GM21737 (cell line): ENCODE measurements at regions not wholly inside any gene's neighbourhood (a gene's known extent, or its start where the extent isn't known, plus 50 kb on each side); places are given as distances from the start of the nearest gene placed in this dataset.

ENCODE experiments used
- ATAC-seq: cut with Tn5 transposase; IDR thresholded peaks from one replicate; pipeline ENCODE4 v1.9.1; 2021; ENCODE audit warnings: mild to moderate bottlenecking, moderate library complexity; ENCODE audit not compliant: unreplicated experiment

GRCh38 chr20:50272724-50273446, 82.3 kb downstream of the CEBPB start:
- ATAC-seq: no peak

GRCh38 chr20:50273601-50274491, 83.2 kb downstream of the CEBPB start:
- ATAC-seq: no peak

DNA sequence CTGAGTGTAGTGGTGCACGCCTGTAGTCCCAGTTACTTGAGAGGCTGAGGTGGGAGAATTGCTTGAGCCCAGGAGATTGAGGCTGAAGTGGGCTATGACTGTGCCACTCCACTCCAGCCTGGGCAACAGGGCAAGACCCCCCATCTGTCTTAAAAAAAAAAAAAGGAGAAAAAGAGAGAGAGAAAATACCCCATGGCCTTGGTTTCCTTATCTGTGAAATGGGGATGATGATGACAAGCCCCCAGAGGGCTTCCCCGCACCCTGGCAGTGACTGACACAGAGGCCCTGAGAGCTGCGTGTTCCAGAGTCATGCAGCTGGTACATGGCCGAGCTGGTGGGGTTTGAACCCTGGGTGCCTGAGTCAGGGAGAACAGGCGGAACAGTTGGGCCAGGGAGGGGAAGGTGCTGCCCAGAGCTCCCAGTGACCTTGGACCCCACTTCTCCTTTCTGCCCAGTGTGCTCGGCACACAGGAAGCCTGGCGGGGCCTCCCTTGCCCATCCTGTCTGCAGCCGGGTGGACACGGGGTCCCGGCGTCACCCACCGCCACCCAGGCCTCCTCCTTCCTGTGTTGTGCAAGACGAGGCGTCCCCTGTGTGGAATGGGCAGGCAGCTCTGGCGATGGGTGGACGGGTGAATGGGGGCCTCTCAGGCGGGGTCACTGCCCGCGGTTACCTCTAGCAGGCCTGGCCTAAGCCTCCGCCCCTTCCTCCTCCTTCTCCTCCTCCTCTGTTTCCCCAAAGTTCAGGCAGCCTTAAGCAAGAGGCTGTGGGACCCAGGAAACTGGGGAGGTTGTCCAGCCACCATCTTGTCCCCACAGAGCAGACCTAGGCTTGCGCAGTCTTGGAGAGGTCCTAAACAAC, 84.2 kb downstream of the CEBPB start:
- no peak for ATAC-seq

GRCh38 chr20:50276119-50277063, 85.8 kb downstream of the CEBPB start:
- ATAC-seq: no peak

DNA sequence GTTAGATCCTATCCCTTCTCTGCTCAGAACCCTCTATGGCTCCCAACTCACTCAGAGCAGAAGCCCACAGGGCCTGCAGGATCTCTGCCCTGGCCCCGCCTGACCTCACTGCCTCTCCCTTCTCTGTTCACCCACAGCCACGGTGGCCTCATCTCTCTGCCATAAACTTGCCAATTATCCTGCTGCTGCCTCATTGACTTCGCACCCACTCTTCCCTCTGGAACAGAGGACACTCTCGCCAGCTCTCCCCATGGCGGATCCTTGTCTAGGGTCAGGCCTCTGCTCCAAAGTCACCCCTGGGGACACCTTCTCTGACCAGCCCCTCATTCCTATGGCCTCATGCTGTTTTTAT, 86.4 kb downstream of the CEBPB start:
- ATAC-seq: no peak

DNA sequence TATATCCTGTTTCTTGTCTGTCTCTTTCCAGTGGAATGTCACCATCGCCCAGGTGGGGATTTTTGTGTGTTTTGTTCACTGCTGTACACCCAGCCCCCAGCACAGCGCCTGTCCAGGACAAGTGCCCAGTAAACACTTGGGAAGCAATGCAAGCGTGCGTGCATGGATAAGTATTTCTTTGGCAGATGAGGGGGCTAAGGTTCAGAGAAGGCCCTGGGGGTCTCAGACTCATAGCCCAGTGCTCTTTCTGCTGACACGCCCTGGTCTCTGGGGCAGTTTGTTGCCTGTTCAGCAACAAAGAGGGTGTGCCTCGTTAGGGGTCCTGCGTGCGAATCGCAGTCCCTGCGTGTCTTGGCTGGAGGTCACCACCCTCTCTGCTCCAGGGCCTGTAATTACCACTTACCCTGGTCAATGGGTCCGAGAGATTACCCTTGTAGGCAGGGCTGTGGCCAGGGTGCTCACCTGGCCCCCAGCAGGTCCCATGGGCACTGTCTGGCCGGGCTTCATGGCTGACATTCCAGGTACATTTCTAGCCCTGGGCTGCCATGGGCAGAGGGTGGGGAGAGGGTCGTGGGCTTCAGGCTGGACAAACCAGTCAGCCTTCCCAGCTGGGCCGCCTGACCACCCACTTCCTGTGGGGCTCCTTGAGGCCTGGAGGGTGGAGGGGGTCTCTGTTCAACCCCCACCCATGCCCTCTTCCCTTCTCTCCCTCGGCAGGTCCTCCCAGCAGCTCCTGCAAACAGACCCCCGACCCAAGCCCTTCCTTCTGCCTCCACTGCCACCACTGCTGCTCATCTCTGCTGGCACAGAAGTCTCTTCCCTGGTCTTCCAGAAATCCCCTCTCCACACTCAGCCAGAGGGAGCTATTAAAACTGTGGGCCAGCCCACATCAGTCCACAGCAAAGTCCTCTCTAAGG, 87.1 kb downstream of the CEBPB start:
- no peak for ATAC-seq

- no peak for ATAC-seq
These were observed 87.7 kb downstream of the CEBPB start for GRCh38 chr20:50278377-50278683.

- no peak for ATAC-seq
These were observed 88.3 kb downstream of the CEBPB start for GRCh38 chr20:50278684-50279531.

DNA sequence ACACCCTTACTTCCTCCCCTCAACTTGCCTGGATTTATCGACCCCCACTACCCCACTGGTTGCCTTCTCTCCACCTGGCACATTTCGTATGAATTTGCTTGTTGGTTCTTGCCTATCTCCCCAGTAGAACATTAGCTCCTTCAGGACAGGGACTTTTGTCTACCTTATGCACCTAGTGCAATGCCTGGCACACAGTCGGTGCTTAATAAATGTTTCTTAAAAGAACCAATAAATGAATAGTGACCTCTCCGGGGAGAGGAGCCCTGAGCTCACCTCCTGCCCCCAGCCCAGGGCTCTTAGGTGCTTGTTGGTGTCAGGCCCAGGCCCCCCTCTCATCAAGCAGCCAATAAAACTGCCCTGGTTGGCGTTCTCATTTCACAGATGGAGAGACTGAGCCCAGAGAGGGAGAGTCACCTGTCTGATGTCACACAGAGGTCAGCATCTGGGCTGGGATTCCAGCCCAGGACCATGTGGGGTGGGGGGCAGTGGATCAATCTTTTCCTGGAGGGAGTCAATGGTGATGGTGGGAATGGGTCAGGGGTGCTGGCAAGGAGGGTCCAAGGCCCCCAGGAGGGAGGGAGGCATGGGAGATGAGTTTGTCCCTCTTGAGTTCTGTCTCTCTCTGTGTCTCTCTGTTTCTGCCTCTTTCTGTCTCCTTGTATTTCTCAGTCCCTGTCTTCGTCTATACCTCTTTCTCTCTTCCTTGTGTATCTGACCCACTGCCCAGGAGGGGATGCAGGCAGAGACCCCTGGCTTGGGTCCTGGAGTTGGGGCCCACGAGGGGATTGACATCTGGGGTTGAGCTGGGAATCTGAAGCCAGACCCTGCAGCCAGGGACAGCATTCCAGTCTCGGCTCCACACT, 89.6 kb downstream of the CEBPB start:
- no peak for ATAC-seq

DNA sequence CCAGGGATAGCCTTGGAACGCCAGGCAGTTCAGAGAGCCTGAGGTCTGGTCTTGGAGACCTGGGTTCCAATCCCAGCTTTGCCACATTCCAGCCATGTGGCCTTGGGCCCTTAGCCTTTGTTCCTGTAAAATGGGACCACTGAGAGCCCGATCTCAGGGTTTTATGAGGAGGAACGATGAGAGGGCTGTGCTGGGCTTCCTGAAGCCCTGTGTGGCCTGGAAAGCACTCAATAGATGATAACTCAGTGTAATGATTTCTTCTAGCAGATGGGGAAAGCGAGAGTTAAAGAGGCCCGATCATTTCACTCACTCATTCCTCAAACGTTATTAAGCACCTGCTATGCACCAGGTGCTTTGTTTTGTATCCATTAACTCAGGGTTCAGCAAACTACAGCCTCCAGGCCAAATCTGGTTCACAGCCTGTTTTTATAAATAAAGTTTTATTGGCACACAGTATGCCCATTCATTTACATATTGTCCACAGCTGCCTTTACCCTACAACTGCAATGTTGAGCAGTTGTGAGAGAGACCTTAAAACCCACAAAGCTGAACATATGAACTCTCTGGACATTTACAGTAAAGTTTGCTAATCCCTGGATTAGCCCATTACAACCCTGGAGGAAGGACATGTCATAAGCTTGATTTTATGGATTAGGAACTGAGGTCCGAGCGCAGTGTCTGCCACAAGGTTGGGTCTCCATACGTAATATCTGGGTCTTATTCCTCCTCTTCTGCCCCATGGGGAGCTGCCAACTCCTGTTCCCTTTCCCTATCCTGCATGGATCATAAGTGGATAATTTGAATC, 90.4 kb downstream of the CEBPB start:
- no peak for ATAC-seq

GRCh38 chr20:50281831-50282591, 91.4 kb downstream of the CEBPB start:
- no peak for ATAC-seq

- ATAC-seq: no peak
These were observed 92.1 kb downstream of the CEBPB start for GRCh38 chr20:50282592-50283241.

DNA sequence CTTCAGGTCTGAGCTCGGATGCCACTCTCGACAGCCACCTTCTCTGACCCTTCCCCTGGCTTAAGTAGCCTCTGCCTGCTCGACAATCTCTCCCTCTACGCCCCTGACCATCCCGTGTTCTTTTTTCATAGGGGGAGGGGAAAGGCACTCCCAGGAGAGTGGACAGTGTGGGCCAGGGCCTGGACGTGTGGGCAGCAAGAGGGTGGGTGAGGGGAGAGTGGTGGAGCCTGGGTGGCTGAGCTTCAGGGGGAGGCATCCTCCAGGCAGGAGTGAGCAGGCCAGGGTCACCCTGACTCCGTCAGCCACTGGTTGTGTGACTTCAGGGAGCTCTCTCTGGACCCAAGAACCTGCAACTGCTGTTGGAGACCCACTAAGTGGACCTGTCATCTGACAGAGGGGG, 92.7 kb downstream of the CEBPB start:
- no peak for ATAC-seq

GRCh38 chr20:50283922-50284810, 93.5 kb downstream of the CEBPB start:
- ATAC-seq: no peak
